RWPE1 (cell line): ENCODE measurements at regions not wholly inside any gene's neighbourhood (a gene's known extent, or its start where the extent isn't known, plus 50 kb on each side); places are given as distances from the start of the nearest gene placed in this dataset.

Experiments used
- CTCF ChIA-PET: fragments of 350-600 bp; sonication (Branson Sonifier 250); formaldehyde crosslinking; extraction: SDS; loops from one replicate; lab custom pipeline; 2021; lab: Yijun Ruan, JAX
- POLR2A ChIA-PET: fragments of 400-600 bp; formaldehyde crosslinking; extraction: SDS; loops from one replicate; lab custom pipeline; 2020; ENCODE audit warnings: antibody characterized with exemption; ENCODE audit not compliant: low non-redundant PET; lab: Yijun Ruan, JAX
- DNase-seq: peaks from one replicate; pipeline ENCODE4 v3.0.0; 2012; ENCODE audit warnings: low spot score
- H3K27ac ChIP-seq: fragments of 450-650 bp; 2 replicates; pipeline ENCODE4 v1.5.1; 2017
- CTCF ChIP-seq: fragments of 450-650 bp; conservative IDR thresholded peaks from 2 replicates; pipeline ENCODE4 v1.5.1; 2017; ENCODE audit warnings: low read depth, mild to moderate bottlenecking

- TF ChIP-seq CTCF: no peak
- CTCF ChIA-PET: no interaction called here
- no peak for DNase-seq
- POLR2A ChIA-PET: no interaction called here
- H3K27ac ChIP-seq: no peak overlapping the region
Measured at GRCh38 chr5:103909391-103909790, 346.8 kb upstream of the NUDT12 start.

GRCh38 chr5:103908336-103909080 lies 345.9 kb upstream of the NUDT12 start:
- ChIA-PET CTCF (no interaction called here), POLR2A (no interaction called here)
- no peak for TF ChIP-seq CTCF
- H3K27ac ChIP-seq: no peak overlapping the region
- DNase-seq: no peak

- CTCF ChIA-PET: no interaction called here
Measured at GRCh38 chr5:103907001-103907400, 344.4 kb upstream of the NUDT12 start.

GRCh38 chr5:103904651-103905050 lies 342.1 kb upstream of the NUDT12 start:
- no peak for TF ChIP-seq CTCF
- CTCF ChIA-PET: no interaction called here
- H3K27ac ChIP-seq: no peak overlapping the region
- POLR2A ChIA-PET: no interaction called here
- DNase-seq: no peak

More at GRCh38 chr5:103907001-103907400, 344.4 kb upstream of the NUDT12 start:
- no peak for TF ChIP-seq CTCF
- DNase-seq: no peak
- POLR2A ChIA-PET: no interaction called here
- H3K27ac ChIP-seq: no peak overlapping the region

- POLR2A ChIA-PET: no interaction called here
- TF ChIP-seq CTCF: no peak
- no peak for DNase-seq
- H3K27ac ChIP-seq: no peak overlapping the region
- CTCF ChIA-PET: no interaction called here
Measured at GRCh38 chr5:103902893-103903292, 340.3 kb upstream of the NUDT12 start.

GRCh38 chr5:103901885-103902284 lies 339.3 kb upstream of the NUDT12 start:
- POLR2A ChIA-PET: no interaction called here
- no peak overlapping the region for H3K27ac ChIP-seq
- CTCF ChIA-PET: no interaction called here
- no peak for DNase-seq
- TF ChIP-seq CTCF: no peak
